Brain microvascular endothelial cell (primary cell): ENCODE measurements at regions not wholly inside any gene's neighbourhood (a gene's known extent, or its start where the extent isn't known, plus 50 kb on each side); places are given as distances from the start of the nearest gene placed in this dataset.
A peak's percentile ranks its signal among the peaks of the same experiment; 100 is the strongest.

ENCODE experiments used
- DNase-seq: peaks from one replicate; pipeline ENCODE4 v3.0.0-alpha.2; 2020
- H3K27ac ChIP-seq: fragments of 250-450 bp; sonication (Bioruptor Pico); 2 replicates; pipeline ENCODE4 v1.5.1; 2020; ENCODE audit warnings: mild to moderate bottlenecking, moderate library complexity
- H3K27me3 ChIP-seq: fragments of 250-450 bp; sonication (Bioruptor Pico); replicated peaks from 2 replicates; pipeline ENCODE4 v1.5.1; 2020; ENCODE audit warnings: mild to moderate bottlenecking
- H3K36me3 ChIP-seq: fragments of 250-450 bp; sonication (Bioruptor Pico); replicated peaks from 2 replicates; pipeline ENCODE4 v1.5.1; 2020; ENCODE audit warnings: mild to moderate bottlenecking
- H3K4me3 ChIP-seq: 2 replicates; pipeline ENCODE4 v1.5.1; 2011; ENCODE audit warnings: low read depth, mild to moderate bottlenecking, control low read depth, low read length, moderate library complexity
- in situ Hi-C: cut with HindIII; loops from 2 replicates; pipeline ENCODE4 v1.10.0; 2017; ENCODE audit warnings: low sequenced_read_pairs, low pct_ligation_motif_present
- TF ChIP-seq, protein P1 (sequence below): IDR thresholded peaks from 2 replicates; pipeline ENCODE4 v1.5.1; 2011; ENCODE audit warnings: low read depth, mild to moderate bottlenecking, moderate library complexity, low read length, control low read depth, inconsistent platforms; ENCODE audit errors: missing control alignments

DNA sequence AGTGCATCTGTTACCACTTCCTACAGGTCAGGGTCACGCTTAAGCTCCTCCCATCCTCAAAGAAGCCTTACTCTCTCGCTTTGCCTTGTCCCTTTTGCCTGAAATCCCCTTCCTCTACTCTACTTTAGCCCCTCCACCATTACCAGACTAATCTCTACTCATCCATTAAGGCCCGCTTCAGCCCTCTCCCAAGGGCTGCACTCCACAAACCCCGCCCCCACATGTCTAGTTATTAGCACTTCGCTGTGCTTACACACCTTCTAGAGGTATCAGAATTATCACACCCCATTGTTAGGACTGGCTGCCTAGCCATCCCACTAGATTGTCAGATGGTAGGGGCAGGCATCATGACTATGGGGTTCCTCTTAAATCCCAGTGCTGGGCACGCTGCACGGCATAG is 565.7 kb upstream of the WWC1 start:
- in situ Hi-C loops, result no loop called here
- H3K4me3 ChIP-seq, result no peak overlapping the region
- H3K27ac ChIP-seq, result no peak overlapping the region
- no peaks in the 10 kb centered on the region for H3K27me3 ChIP-seq
- H3K36me3 ChIP-seq, result no peaks in the 10 kb centered on the region
- TF ChIP-seq, protein P1, sequence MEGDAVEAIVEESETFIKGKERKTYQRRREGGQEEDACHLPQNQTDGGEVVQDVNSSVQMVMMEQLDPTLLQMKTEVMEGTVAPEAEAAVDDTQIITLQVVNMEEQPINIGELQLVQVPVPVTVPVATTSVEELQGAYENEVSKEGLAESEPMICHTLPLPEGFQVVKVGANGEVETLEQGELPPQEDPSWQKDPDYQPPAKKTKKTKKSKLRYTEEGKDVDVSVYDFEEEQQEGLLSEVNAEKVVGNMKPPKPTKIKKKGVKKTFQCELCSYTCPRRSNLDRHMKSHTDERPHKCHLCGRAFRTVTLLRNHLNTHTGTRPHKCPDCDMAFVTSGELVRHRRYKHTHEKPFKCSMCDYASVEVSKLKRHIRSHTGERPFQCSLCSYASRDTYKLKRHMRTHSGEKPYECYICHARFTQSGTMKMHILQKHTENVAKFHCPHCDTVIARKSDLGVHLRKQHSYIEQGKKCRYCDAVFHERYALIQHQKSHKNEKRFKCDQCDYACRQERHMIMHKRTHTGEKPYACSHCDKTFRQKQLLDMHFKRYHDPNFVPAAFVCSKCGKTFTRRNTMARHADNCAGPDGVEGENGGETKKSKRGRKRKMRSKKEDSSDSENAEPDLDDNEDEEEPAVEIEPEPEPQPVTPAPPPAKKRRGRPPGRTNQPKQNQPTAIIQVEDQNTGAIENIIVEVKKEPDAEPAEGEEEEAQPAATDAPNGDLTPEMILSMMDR, result no peak
- no peak for DNase-seq

DNA sequence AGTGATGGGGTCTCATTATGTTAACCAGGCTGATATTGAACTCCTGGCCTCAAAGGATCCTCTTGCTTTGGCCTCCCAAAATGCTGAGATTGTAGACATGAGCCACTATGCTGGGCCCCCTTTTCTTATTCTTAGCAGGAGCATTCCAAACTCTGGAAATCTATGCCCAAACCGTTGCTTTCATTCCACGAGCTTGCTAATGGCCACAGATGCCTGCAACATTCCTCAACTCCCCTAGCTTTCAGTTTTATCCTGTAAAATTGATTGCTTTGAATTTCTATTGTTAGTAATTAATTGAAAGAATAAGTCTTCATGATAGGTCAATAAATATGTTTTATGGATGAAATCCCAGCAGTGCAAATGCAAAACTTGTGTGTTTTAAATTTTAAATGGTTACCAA is 564.8 kb upstream of the WWC1 start:
- no peak overlapping the region for H3K4me3 ChIP-seq
- no peak for DNase-seq
- no peaks in the 10 kb centered on the region for H3K27me3 ChIP-seq
- in situ Hi-C loops, result no loop called here
- TF ChIP-seq, protein P1, result no peak
- no peak overlapping the region for H3K27ac ChIP-seq
- no peaks in the 10 kb centered on the region for H3K36me3 ChIP-seq

DNA sequence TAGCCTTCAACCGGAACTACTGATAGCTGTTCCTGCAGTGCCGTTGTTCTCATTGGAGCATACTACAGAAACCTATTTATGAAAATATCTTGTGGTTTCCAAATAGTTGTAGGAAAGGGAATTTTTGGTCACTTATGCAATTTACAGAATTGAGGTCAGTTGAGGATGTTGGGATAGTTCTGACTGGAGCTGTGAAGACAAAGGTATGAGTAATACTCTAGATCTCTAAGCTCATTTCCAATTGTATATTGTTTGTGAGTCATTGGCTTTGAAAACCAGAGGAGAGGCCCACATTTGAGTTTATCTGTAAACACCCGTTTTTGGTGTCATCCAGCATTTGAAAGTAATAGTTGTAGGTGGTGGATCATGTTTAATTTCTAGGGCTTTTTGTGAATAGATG is 561.3 kb upstream of the WWC1 start:
- in situ Hi-C loops, result no loop called here

DNA sequence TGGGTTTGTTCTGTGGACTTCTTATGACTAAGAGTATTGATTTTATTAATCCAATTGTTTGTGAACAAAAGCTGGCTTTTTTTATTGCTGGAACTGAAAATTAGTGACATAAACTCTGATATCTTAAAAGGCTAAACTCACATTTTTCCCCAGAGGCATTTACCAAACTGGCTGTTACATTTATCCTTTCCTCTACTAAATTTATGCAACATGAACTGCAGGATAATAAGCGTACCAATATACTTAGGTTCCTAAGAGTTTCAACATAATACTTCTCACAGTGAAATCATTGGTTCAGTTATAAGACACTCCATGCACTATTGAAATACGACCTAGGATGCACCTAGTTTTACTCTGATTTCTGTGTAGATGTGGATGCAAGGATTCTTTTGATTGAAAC is 560.8 kb upstream of the WWC1 start:
- H3K27ac ChIP-seq, result peak overlapping the region; percentile 58
- TF ChIP-seq, protein P1, result no peak

More for the DNA sequence above, 561.3 kb upstream of the WWC1 start:
- Histone ChIP-seq H3K27ac (peak overlapping the region; percentile 58), H3K36me3 (no peaks in the 10 kb centered on the region), H3K4me3 (no peak overlapping the region), H3K27me3 (no peaks in the 10 kb centered on the region)
- TF ChIP-seq, protein P1, result no peak
- peak; percentile 83 for DNase-seq

DNA sequence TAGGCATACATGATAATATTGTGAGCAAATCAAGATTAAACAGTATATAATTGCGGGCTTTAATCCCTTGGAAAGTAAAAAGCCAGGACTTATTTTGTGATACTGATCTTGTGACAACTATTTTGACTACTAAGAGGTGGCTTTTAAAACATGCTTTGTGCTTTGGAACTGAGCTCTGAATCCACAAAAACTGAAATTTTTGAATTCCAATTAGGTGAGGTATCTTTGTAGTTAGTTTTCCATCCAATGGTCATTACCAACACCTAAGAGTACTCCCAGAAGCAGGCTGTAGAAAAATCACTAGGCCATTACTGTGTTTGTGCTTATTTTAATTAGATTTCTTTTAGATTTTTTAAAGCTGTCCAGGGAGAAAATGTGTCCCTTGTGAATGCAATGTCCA is 559.5 kb upstream of the WWC1 start:
- Histone ChIP-seq H3K27ac (no peak overlapping the region), H3K36me3 (no peaks in the 10 kb centered on the region), H3K27me3 (no peaks in the 10 kb centered on the region), H3K4me3 (no peak overlapping the region)
- TF ChIP-seq, protein P1, result no peak
- in situ Hi-C loops, result no loop called here
- no peak for DNase-seq

More for the DNA sequence above, 560.8 kb upstream of the WWC1 start:
- in situ Hi-C loops, result no loop called here
- Histone ChIP-seq H3K27me3 (no peaks in the 10 kb centered on the region), H3K4me3 (no peak overlapping the region), H3K36me3 (no peaks in the 10 kb centered on the region)
- DNase-seq, result no peak

DNA sequence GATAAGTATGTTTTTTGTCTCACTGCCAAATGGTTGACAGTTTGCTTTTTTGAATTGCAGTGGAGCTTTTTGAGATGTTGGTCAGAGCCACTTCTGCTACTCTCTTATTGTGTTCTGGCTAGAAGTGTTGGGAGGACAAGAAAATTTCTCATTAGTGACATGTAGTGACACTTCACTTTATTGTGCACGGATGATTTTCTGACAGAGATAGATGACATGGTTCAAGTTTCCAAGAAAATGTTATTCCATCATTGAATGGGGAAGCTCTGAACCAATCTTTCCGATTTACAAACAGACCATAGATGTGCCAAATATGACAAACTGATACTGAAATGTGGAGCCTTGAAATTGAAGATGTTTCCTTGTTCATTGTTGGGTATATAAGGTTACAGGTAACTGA is 558.9 kb upstream of the WWC1 start:
- no peak for DNase-seq

More for the DNA sequence above, 558.9 kb upstream of the WWC1 start:
- no peaks in the 10 kb centered on the region for H3K27me3 ChIP-seq
- TF ChIP-seq, protein P1, result no peak
- H3K27ac ChIP-seq, result no peak overlapping the region
- H3K36me3 ChIP-seq, result no peaks in the 10 kb centered on the region
- no peak overlapping the region for H3K4me3 ChIP-seq
- in situ Hi-C loops, result no loop called here
